ENCODE measurements at regions not wholly inside any gene's neighbourhood (a gene's known extent, or its start where the extent isn't known, plus 50 kb on each side); places are given as distances from the start of the nearest gene placed in this dataset.

- TF ChIP-seq ZNF292 (CRISPR knock-in tag; IDR thresholded peaks at IDR 0.05; ENCODE audit: borderline replicate concordance, low read depth) (peak; percentile 86; the same call in 1 of the 2 replicates), ZMAT3 (CRISPR knock-in tag; conservative IDR thresholded peaks at IDR 0.05) (no peak), HNRNPUL1 (IDR thresholded peaks at IDR 0.05; ENCODE audit: low read depth, low read length) (no peak), ZNF124 (CRISPR knock-in tag; IDR thresholded peaks at IDR 0.05) (0 out of 2 replicates have a peak, but pooled peaks have one; percentile 51), ZFP37 (CRISPR knock-in tag; IDR thresholded peaks at IDR 0.05; ENCODE audit: borderline replicate concordance) (no peak), EP300 (IDR thresholded peaks at IDR 0.05; ENCODE audit: low read depth in 2 of 2, low read length in 2 of 2) (peak in 1 of 2 experiments; percentile 28; a peak in 1 of 4 replicates), EP300 (CRISPR knock-in tag; IDR thresholded peaks at IDR 0.05; ENCODE audit: borderline replicate concordance) (no peak), TCF7 (IDR thresholded peaks at IDR 0.05; ENCODE audit: low read depth) (no peak), SP5 (CRISPR knock-in tag; IDR thresholded peaks at IDR 0.05; ENCODE audit: borderline replicate concordance, low read depth) (peak; percentile 94), ZNF567 (CRISPR knock-in tag; IDR thresholded peaks at IDR 0.05; ENCODE audit: borderline replicate concordance) (no peak), MAX (IDR thresholded peaks at IDR 0.05) (peak; percentile 81), NPAS2 (CRISPR knock-in tag; IDR thresholded peaks at IDR 0.05; ENCODE audit: borderline replicate concordance) (no peak), PTBP1 (IDR thresholded peaks at IDR 0.05; ENCODE audit: low read depth, low read length, poor library complexity, severe bottlenecking) (no peak), SUZ12 (IDR thresholded peaks at IDR 0.05; ENCODE audit: low read depth, low read length) (no peak), LCORL (IDR thresholded peaks at IDR 0.05) (no peak), LCORL (CRISPR knock-in tag; IDR thresholded peaks at IDR 0.05) (0 out of 2 replicates have a peak, but pooled peaks have one; percentile 18), ZSCAN21 (CRISPR knock-in tag; IDR thresholded peaks at IDR 0.05; ENCODE audit: borderline replicate concordance) (peak; percentile 40; the same call in 1 of the 2 replicates), REPIN1 (CRISPR knock-in tag; IDR thresholded peaks at IDR 0.05; ENCODE audit: borderline replicate concordance, low read depth) (peak; percentile 19; the same call in 1 of the 2 replicates), SALL1 (CRISPR knock-in tag; IDR thresholded peaks at IDR 0.05) (peak; percentile 34; the same call in 1 of the 2 replicates), SPEN (CRISPR knock-in tag; IDR thresholded peaks at IDR 0.05; ENCODE audit: low read depth) (no peak), THAP8 (CRISPR knock-in tag; IDR thresholded peaks at IDR 0.05; ENCODE audit: borderline replicate concordance) (no peak), PLRG1 (conservative IDR thresholded peaks at IDR 0.05) (no peak), PHF20 (CRISPR knock-in tag; IDR thresholded peaks at IDR 0.05) (no peak), IKZF5 (CRISPR knock-in tag; IDR thresholded peaks at IDR 0.05) (0 out of 2 replicates have a peak, but pooled peaks have one; percentile 22), TFDP2 (CRISPR knock-in tag; IDR thresholded peaks at IDR 0.05) (0 out of 2 replicates have a peak, but pooled peaks have one; percentile 26), IRF9 (CRISPR knock-in tag; IDR thresholded peaks at IDR 0.05; ENCODE audit: borderline replicate concordance) (no peak), MIXL1 (CRISPR knock-in tag; IDR thresholded peaks at IDR 0.05) (0 out of 2 replicates have a peak, but pooled peaks have one; percentile 22), EHMT2 (IDR thresholded peaks at IDR 0.05; ENCODE audit: borderline replicate concordance, low read depth, low read length) (0 out of 2 replicates have a peak, but pooled peaks have one; percentile 40), TEAD2 (CRISPR knock-in tag; IDR thresholded peaks at IDR 0.05) (no peak)
Measured at GRCh38 chr9:108727580-108728111, 128.1 kb downstream of the ACTL7B start (continued).

Measured in HepG2 (cell line).